ENCODE measurements at regions not wholly inside any gene's neighbourhood (a gene's known extent, or its start where the extent isn't known, plus 50 kb on each side); places are given as distances from the start of the nearest gene placed in this dataset.
"Not testable (repeated sequence)": the region's sequence is repeated elsewhere in the genome, so short reads cannot be mapped to it uniquely, and the experiment has no call there.

GRCh38 chr4:28009541-28009940 is 1148.9 kb downstream of the STIM2 start:
- H3K4me1 ChIP-seq = no peaks in the 10 kb centered on the region
- H3K36me3 ChIP-seq = no peaks in the 10 kb centered on the region
- TF ChIP-seq CTCF (IDR thresholded peaks at IDR 0.05) = no peak
- intact Hi-C loops (cut with DNase I) = no loop called here
- no peaks in the 10 kb centered on the region for H3K27me3 ChIP-seq
- H3K4me3 ChIP-seq = no peak overlapping the region
- DNase-seq (ENCODE audit: low spot score in 2 of 2) = no peak
- H3K9me3 ChIP-seq = no peaks in the 10 kb centered on the region
- no peak overlapping the region for H3K27ac ChIP-seq

GRCh38 chr4:28010577-28011240 is 1150.1 kb downstream of the STIM2 start:
- Histone ChIP-seq H3K27ac (no peak overlapping the region), H3K4me1 (no peaks in the 10 kb centered on the region), H3K9me3 (no peaks in the 10 kb centered on the region), H3K36me3 (no peaks in the 10 kb centered on the region), H3K27me3 (no peaks in the 10 kb centered on the region), H3K4me3 (no peak overlapping the region)
- no peak for TF ChIP-seq CTCF (IDR thresholded peaks at IDR 0.05)
- intact Hi-C loops (cut with DNase I) = no loop called here
- DNase-seq (ENCODE audit: low spot score in 2 of 2) = no peak

GRCh38 chr4:28014469-28014868 is 1153.8 kb downstream of the STIM2 start:
- intact Hi-C loops (cut with DNase I) = no loop called here
- no peak overlapping the region for H3K4me3 ChIP-seq
- TF ChIP-seq CTCF (IDR thresholded peaks at IDR 0.05) = no peak
- no peak for DNase-seq (ENCODE audit: low spot score in 2 of 2)
- H3K36me3 ChIP-seq = no peaks in the 10 kb centered on the region
- H3K27me3 ChIP-seq = no peaks in the 10 kb centered on the region
- H3K27ac ChIP-seq = no peak overlapping the region
- H3K9me3 ChIP-seq = no peaks in the 10 kb centered on the region
- H3K4me1 ChIP-seq = no peaks in the 10 kb centered on the region

GRCh38 chr4:28015996-28016395 is 1155.4 kb downstream of the STIM2 start:
- Histone ChIP-seq H3K36me3 (no peaks in the 10 kb centered on the region), H3K4me1 (no peaks in the 10 kb centered on the region), H3K27me3 (no peaks in the 10 kb centered on the region), H3K4me3 (no peak overlapping the region), H3K27ac (no peak overlapping the region), H3K9me3 (no peaks in the 10 kb centered on the region)
- TF ChIP-seq CTCF (IDR thresholded peaks at IDR 0.05) = no peak
- intact Hi-C loops (cut with DNase I) = no loop called here
- DNase-seq (ENCODE audit: low spot score in 2 of 2) = no peak

- H3K4me1 ChIP-seq; H3K9me3 ChIP-seq; H3K4me3 ChIP-seq; H3K27ac ChIP-seq; H3K27me3 ChIP-seq; intact Hi-C loops (cut with DNase I); H3K36me3 ChIP-seq; DNase-seq (ENCODE audit: low spot score in 2 of 2): not testable (repeated sequence)
Measured at GRCh38 chr4:28038253-28038652, 1177.6 kb downstream of the STIM2 start.

- intact Hi-C loops (cut with DNase I) = no loop called here
- no peaks in the 10 kb centered on the region for H3K36me3 ChIP-seq
Measured at GRCh38 chr4:28062562-28062961, 1201.9 kb downstream of the STIM2 start.

More at GRCh38 chr4:28062562-28062961, 1201.9 kb downstream of the STIM2 start:
- Histone ChIP-seq H3K4me3 (no peak overlapping the region), H3K4me1 (no peaks in the 10 kb centered on the region), H3K9me3 (no peaks in the 10 kb centered on the region), H3K27me3 (no peaks in the 10 kb centered on the region), H3K27ac (no peak overlapping the region)
- DNase-seq (ENCODE audit: low spot score in 2 of 2) = no peak
- no peak for TF ChIP-seq CTCF (IDR thresholded peaks at IDR 0.05)

Data from ascending aorta (tissue), 2 donors.